CMK (cell line): ENCODE measurements at regions not wholly inside any gene's neighbourhood (a gene's known extent, or its start where the extent isn't known, plus 50 kb on each side); places are given as distances from the start of the nearest gene placed in this dataset.

Source experiments
- DNase-seq: peaks from one replicate; pipeline ENCODE4 v3.0.0-alpha.2; 2010; ENCODE audit warnings: low read depth

GRCh38 chr2:120828829-120829632, 93.4 kb downstream of the GLI2 start:
- no peak for DNase-seq

GRCh38 chr2:120829633-120830025, 94.0 kb downstream of the GLI2 start:
- DNase-seq, result no peak

- no peak for DNase-seq
Observed at GRCh38 chr2:120830096-120830830, 94.6 kb downstream of the GLI2 start.

GRCh38 chr2:120831086-120831485, 95.4 kb downstream of the GLI2 start:
- DNase-seq, result no peak

GRCh38 chr2:120831891-120832290, 96.2 kb downstream of the GLI2 start:
- DNase-seq, result no peak

- DNase-seq, result no peak
Observed at GRCh38 chr2:120832296-120833070, 96.8 kb downstream of the GLI2 start.

- no peak for DNase-seq
Observed at GRCh38 chr2:120833127-120833675, 97.5 kb downstream of the GLI2 start.

GRCh38 chr2:120834206-120834605, 98.5 kb downstream of the GLI2 start:
- DNase-seq, result no peak

- DNase-seq, result no peak
Observed at GRCh38 chr2:120836281-120836680, 100.6 kb downstream of the GLI2 start.

GRCh38 chr2:120840795-120841487, 105.3 kb downstream of the GLI2 start:
- DNase-seq, result no peak

GRCh38 chr2:120842456-120843439, 107.1 kb downstream of the GLI2 start:
- no peak for DNase-seq

- no peak for DNase-seq
Observed at GRCh38 chr2:120844070-120844738, 108.5 kb downstream of the GLI2 start.

- DNase-seq, result no peak
Observed at GRCh38 chr2:120845277-120845676, 109.6 kb downstream of the GLI2 start.

- no peak for DNase-seq
Observed at GRCh38 chr2:120846406-120847095, 110.9 kb downstream of the GLI2 start.

GRCh38 chr2:120847700-120848321, 112.1 kb downstream of the GLI2 start:
- no peak for DNase-seq

- DNase-seq, result no peak
Observed at GRCh38 chr2:120849278-120849677, 113.6 kb downstream of the GLI2 start.

GRCh38 chr2:120850551-120850950, 114.9 kb downstream of the GLI2 start:
- no peak for DNase-seq

- no peak for DNase-seq
Observed at GRCh38 chr2:120851116-120851773, 115.6 kb downstream of the GLI2 start.
